Stimulated activated CD4-positive, alpha-beta T cell treated with anti-CD3 and anti-CD28 coated beads, Interleukin-1b, Interleukin-23, amount 100 ng/mL, for 1 hour (primary cell): ENCODE measurements at regions not wholly inside any gene's neighbourhood (a gene's known extent, or its start where the extent isn't known, plus 50 kb on each side); places are given as distances from the start of the nearest gene placed in this dataset.
"Not testable (repeated sequence)": the region's sequence is repeated elsewhere in the genome, so short reads cannot be mapped to it uniquely, and the experiment has no call there.

ENCODE experiments used
- DNase-seq, 2 donors: peaks; one replicate each; pipeline ENCODE4 v3.0.0-alpha.2; 2020; ENCODE audit warnings: low read depth in 2 of 2

DNA sequence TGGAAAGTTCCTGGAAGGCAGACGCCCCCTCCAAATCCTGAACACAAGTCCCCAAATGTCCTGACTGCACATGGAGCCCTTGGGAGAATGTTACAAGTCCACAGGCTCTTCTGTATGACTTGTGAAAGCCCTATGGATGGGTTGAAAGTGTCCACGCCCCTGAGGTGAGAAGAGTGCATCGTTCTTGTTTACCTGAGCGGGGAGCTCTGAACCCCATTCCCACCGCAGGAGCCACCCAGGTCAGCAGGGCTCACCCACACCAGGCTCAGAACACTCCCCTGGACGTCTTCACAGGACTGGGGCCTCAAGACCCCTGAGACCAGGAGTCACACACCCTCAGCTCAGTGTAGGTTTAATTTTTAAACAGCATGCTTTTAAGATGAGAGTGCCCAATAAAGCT, 84.2 kb upstream of the TMEM18 start:
- no peak for DNase-seq

DNA sequence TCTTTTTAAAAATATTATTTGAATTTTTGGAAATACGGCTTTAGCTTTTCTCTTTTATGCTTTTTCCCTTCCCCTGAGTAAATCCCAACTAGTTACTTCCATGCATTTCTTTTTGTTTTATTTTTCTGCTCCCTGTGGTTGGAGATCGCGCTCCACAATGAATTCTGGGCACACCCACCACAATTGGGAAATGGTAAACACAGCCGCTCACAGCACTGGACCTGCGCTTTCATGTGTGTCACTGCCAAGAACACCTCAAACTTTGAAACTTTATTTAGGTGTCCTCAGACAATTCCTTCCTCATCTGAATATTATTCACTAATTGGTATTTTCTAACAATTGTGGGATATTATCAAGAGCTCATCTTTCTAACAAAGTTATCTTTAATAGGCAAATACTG, 82.8 kb upstream of the TMEM18 start:
- no peak for DNase-seq

DNA sequence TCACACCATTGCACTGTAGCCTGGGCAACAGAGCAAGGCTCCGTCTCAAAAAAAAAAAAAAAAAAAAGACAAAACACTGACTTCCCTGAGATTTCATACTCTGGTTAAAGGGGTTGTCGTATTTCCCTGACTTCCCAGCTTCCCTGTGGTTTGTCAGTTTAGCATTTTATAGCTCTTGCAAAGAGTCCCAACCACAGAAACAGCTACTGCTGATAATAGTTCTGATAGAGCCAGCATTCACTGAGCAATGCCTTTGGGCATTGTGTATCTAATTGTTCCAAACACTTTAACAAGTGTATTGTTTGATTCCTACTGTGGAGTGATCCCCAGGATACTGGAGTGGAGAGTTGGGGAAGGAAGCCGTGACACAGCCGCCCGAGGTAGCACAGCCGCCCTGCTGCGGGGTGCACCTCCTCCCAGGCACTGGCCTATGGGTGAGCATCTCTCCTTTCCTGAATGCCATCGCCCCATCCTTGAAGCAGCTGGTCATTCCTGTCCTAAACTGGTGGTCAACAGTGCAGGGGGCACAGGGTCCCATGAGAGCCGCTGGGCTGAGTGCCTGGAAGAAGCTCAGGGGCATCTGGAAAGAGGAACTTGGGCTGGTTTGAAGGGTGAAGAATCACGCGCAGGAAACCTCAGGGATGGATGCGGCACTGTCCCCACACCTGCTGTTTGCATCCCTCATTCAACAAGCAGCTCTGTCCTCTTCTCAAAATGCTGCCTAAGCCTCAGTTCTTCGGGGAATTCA, 81.0 kb upstream of the TMEM18 start:
- no peak for DNase-seq

DNA sequence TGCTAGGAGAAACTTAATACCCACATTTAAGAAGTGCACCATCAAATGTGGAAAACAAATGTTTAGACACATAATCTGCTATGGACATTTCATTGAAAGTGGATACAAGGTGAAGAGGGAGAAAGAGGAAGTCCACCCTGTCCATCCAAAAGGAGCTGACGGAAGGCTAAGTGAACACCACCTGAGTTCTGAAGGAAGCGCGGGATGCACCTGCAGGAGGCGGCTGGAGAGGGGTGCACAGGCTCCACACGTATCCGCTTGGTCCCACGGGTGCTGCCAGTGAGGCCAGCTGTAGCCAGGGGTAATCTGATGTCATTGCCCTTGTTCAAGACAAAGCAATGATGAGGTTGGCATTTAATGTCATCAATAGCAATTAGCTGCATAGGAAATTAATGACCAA, 75.9 kb upstream of the TMEM18 start:
- DNase-seq: no peak

DNA sequence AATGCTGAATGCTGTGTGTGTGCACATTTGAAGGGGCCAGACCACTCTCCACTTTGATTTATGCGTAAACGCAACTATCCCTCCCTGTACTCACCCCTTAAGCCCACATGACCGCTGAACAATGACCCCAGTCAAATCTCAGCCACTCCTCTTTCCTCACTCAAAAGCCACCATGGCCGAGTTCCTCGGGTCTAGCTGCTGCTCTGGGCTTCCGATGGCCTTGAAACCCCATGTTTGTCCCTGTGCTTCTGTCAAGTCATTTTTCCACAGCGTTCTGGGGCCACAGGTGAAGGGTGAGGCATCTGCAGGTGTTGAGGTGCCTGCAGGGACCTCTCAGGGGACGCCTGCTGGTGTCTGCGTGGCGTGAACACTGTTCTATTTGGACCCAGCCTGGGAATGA, 74.3 kb upstream of the TMEM18 start:
- DNase-seq: no peak

DNA sequence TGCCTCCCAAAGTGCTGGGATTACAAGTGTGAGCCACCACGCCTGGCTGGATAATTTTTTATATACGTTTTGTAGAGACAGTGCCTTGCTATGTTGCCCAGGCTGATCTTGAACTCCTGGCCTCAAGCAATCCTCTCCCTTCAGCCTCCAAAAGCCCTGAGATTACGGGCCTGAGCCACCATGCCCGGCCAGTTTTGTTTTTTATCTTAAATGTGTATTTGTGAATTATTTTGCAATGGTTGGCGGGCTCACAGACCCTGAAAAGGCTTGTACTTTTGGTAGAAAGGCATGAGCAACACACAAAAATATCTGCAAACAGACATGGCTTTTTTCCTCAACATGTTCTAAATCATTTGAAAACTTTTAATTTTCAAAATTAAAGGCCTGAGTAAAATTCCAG, 73.4 kb upstream of the TMEM18 start:
- DNase-seq: no peak

DNA sequence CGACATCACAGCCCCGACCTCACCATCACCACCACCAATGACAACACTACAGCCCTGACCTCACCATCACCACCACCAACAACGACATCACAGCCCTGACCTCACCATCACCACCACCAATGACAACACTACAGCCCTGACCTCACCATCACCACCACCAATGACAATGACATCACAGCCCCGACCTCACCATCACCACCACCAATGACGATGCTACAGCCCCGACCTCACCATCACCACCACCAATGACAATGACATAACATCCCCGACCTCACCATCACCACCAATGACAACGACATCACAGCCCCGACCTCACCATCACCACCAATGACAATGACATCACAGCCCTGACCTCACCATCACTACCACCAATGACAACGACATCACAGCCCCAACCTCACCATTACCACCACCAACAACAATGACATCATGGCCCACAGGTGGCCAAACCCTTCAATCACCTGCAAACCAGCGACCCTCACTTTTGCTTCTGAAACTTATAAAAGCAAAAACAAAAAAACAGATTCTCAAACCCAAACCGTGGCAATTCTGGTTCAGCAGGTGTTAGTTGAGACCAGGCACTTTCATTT, 70.7 kb upstream of the TMEM18 start:
- DNase-seq: no peak

DNA sequence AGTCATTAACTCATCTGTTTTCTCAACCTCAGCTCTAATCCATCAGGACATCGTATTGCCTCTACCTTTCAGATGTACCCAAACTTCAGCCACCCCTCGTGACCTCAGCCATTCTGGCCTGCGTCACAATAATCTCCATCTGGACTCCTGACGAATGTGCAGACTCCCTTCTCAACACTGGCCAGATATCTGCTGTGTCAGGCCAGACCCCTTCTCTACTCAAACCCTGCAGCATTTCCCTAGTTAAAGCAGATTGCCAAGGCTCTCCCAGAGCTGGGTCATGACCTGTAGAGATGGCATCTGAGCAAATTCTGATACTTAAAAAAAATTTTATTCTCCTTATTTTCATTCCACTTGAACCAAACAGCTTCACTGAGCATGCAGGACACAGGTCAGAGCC, 69.5 kb upstream of the TMEM18 start:
- no peak for DNase-seq

DNA sequence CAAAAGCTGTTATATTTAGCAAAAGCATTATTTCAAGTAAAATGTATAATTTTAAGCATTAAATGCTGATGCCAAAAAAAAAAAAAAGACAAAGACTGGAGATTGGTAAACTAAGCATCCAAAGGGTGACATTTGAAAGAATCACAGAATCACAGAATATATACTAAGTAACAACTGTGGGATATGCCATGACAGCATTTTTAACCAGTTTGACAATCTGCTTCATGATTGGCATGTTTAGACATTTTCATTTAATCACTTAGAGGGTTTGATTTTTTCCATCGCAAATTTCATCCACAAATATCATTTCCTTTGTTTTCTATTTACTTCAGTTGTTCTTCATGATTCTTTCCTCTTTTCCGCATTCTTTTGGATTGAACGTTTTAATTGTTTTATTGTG, 66.9 kb upstream of the TMEM18 start:
- DNase-seq: no peak

DNA sequence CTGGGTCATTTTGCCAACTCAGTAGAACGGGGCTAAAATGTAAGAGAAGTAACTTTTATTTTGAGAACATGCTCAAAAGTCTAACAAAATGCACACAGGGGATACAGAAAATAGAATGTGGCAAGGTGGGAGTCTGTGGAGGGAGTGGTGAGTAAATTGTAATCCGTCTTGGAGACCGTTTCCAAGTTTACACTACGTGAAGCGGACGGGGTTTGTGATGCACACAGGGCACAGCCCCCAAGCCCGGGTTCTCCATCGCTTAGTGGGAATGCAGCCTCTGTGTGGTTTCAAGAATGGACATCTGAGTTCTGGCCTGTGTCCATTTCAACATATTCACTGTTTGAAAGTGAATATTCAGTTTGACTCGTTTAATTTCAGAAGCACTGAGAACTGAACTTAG, 65.0 kb upstream of the TMEM18 start:
- no peak for DNase-seq

DNA sequence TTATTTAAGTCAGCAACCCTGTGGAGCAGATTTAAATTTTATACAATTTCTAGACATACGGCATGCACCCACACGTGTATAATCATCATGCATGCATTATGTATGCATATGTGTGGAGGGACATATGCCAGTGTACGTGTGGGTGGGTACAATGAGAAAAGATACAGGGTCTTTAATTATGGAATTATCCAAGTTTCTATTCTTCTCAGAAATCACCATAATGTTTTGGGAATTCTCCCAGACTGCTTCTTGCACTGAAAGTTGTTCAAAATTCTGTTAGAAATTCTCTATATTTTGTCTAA, 63.9 kb upstream of the TMEM18 start:
- DNase-seq: no peak

DNA sequence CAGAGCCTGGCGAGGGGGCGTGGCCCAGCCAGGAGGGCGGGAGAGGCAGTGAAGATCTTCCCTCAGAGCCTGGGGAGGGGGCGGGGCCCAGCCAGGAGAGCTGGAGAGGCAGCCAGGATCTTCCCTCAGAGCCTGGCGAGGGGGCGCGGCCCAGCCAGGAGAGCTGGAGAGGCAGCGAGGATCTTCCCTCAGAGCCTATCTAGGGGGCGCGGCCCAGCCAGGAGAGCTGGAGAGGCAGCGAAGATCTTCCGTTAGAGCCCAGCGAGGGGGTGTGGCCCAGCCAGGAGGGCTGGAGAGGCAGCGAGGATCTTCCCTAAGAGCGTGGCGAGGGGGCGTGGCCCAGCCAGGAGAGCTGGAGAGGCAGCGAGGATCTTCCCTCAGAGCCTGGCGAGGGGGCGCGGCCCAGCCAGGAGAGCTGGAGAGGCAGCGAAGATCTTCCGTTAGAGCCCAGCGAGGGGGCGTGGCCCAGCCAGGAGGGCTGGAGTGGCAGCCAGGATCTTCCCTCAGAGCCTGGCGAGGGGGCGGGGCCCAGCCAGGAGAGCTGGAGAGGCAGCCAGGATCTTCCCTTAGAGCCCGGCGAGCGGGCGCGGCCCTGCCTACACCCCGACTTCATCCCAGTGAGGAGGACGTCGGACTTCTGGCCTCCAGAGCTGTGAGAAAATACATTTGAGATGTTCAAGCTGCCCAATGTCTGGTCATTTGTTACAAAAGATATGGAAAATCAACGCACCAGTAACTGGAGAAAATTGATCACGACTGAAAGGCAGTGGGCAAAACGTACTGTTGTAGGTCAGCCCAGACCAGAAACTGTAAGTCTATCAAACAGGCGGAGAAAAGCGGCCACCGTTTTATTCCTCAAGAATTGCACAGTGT, 63.4 kb upstream of the TMEM18 start:
- peak in 1 of 2 donors; percentile 7 for DNase-seq

DNA sequence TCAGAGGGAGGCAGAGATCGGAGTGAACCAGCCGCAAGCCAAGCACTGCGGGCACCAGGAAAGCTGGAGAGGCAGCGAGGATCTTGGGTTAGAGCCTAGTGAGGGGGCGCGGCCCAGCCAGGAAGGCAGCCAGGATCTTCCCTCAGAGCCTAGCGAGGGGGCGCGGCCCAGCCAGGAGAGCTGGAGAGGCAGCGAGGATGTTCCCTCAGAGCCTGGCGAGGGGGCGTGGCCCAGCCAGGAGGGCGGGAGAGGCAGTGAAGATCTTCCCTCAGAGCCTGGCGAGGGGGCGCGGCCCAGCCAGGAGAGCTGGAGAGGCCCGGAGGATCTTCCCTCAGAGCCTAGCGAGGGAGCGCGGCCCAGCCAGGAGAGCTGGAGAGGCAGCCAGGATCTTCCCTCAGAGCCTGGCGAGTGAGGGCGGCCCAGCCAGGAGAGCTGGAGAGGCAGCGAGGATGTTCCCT, 62.7 kb upstream of the TMEM18 start:
- not testable (repeated sequence) for DNase-seq

DNA sequence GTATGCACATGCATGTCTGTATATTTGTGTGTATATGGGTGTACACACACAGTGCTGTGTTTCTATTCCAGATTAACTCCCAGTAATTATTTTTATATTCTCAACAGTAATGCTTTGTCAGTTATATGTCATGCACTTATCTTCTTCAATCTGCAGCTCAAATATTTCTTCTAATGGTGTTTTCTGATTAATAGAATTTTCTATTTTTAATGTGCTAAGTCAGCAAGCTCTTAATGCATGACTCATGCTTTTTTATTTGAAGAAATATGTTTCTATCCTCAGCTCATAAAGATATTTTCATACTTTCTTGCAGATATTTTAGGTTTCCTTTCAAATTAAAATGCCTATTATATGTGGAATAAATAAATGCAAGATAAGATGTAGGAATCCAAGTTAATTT, 59.7 kb upstream of the TMEM18 start:
- no peak for DNase-seq

DNA sequence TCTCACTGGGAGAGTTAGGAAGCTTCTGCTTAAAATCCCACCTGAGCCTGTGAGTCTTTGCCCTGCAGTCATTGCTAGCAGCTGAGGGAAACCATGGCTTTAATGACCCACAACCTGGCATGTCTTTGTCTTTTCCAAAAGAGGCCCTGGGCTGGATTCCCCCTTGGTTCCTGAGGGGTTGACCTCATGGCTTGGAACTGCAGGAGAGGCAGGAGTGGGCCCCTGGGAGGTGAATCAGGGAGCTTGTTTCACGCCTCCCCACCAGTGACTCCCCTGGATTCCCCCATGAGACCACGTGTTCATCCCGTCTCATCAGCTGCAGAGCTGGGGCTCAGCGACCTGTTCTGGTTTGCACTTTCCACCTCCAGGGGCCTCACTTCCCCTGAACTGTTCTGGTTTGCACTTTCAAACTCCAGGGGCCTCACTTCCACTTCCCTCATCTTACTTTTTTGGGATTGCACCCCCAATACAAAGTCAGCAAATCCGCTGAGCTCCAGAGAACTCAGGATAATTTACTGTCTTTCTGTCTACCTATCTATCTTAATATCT, 58.5 kb upstream of the TMEM18 start:
- no peak for DNase-seq

DNA sequence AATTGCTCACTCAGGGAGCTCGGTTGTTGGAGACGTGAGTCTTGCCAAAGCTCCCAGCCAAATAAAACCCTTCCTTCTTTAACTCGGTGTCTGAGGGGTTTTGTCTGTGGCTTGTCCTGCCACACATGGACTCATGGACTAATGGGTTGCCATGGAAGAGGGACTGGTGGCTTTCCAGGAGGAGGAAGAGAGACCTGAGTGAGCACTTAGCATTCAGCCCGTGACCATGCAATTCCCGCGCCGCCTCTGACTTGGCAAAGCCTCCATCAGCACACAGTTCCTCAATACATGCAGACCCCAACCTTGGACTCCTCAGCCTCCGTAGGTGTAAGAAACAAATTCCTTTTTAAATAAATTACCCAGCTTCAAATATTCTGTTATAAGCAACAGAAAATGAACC, 57.3 kb upstream of the TMEM18 start:
- DNase-seq: no peak

DNA sequence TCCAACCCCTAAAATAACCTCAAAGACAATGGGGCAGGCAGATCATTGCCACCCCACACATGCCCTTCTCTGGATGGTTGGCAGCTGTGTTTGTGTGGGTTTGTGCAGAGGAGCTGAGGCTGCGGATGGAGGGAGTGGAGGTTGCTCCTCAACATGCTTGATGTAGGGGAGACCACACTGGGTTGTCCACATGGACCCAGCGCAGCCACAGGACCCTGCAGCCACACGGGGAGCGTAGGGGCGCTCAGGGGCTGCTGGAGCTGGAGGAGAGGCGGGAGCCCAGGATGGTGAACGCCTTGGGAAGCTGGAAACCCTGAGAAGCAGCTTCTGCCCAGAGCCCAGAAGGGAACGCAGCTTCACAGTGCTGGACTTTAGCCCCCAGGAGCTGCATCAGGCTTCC, 56.3 kb upstream of the TMEM18 start:
- DNase-seq: no peak

DNA sequence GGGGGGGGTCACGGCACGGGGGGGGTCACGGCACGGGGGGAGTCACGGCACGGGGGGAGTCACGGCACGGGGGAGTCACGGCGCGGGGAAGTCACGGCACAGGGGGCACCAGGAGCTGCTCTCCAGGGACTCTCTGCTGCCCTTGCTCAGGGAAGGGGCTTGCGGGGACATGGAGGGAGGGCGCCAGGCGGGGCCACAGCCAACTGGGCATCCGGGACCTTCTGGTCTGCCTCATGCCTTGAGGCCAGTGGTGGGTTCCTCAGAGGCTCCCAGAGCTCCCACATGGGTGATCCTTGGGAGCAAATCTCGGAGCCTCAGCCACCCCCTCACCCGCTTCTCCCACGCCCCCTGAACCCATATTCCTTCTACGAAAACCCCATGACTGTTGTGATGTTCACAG, 55.8 kb upstream of the TMEM18 start:
- no peak for DNase-seq

DNA sequence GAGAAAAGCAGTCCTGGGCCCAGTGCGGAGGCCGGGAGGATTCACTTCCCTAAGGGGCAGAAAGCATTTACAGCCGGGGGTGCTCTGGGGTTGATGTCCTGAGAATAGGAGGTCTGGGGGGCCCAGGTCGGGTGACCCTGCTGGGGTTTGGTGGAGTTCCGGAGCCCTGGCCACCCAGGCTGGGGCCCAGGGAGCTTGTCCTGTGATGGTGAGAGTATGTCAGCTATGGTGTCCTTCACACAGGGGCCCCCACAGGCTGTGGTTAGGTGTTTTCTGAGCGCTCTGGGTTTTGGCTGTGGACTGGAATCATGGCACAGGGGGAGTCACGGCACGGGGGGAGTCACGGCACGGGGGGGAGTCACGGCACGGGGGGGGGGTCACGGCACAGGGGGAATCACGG, 54.5 kb upstream of the TMEM18 start:
- no peak for DNase-seq

DNA sequence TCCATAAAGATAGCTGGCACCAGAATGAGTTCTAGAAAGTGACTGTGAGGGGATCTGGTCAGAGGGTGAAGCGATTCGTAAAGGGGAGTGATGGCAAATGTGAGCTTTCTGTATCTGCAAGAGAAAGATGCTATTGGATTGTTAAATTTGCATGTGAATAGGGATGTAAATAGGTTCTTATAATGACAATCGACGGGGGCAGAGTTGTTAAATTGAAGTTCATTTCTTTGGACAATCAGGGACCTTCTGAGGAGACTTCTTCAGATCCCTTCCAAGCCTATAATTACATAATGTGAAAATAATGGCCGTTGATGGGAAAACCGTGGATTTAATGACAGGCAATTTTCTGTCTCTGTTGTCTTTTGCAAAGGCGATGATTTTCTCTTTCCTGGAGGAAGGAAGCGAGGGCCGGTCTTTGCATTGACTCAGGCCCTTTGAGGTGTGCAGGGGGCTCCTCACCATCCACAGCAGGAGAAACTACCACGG, 52.2 kb upstream of the TMEM18 start:
- no peak for DNase-seq

DNA sequence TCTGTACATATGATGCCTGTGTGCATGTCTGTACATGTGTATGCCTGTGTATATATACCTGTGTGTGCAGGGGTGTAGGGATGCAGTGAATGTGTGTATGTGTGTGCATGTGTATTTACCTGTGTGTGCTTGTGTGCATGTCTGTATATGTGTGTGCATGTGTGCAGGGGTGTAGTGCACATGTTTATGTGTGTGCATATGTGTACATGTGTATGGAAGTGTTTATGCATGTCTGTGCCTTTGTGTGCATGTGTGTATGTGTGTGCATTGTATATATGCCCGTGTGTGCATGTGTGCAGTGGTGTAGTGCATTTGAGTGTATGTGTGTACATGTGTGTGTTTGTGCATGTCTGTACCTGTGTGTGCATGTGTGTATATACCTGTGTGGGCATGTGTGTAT, 51.0 kb upstream of the TMEM18 start:
- no peak for DNase-seq

DNA sequence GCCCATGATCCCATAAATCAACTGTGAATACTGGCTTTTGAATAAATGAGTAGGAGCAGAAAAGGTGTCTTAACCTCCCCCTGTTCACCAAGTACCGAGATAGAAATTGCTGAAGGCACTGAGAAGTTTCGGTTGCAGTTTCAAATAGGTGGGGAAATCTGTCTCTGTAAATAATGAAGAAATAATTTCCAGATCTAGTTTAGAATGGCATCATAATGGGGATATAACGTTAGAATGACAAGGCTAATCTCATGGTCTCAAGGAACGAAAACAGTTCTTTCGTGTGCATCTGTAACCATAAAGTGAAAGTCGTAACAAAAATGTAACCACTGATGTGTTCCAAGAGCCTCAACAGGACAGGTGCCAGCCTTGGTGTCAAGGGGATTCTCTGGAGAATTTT, 49.9 kb upstream of the TMEM18 start:
- no peak for DNase-seq
